ENCODE measurements at regions not wholly inside any gene's neighbourhood (a gene's known extent, or its start where the extent isn't known, plus 50 kb on each side); places are given as distances from the start of the nearest gene placed in this dataset.

DNA sequence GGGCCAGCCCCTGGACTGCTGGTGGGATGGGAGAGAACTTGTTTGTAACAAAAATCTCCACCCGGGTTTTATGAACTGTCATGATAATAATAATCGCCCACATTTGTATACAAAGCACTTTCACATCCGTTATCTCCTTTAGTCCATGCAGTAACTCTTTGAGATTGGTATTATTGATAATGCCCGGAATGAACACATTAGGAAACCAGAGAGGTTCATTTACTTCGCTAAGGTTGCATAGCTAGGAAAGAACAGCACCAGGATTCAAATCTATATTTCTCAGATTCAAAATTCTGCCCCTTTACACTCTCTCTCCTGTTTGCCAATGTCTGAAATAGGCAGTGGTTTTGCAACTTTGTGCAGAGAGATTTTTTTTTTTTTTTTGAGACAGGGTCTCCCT is 131.4 kb downstream of the FOXD2 start:
- no peaks in the 10 kb centered on the region for H3K9me3 Mint-ChIP-seq
- no peaks in the 10 kb centered on the region; the same call in 1 of the 2 replicates for H3K27me3 Mint-ChIP-seq (ENCODE audit: insufficient read depth)
- peaks cover 35% of the 10 kb centered on the region for H3K4me1 Mint-ChIP-seq (ENCODE audit: low read depth)
- peak overlapping the region; percentile 97 for H3K27ac Mint-ChIP-seq
- TF ChIP-seq, protein P1, sequence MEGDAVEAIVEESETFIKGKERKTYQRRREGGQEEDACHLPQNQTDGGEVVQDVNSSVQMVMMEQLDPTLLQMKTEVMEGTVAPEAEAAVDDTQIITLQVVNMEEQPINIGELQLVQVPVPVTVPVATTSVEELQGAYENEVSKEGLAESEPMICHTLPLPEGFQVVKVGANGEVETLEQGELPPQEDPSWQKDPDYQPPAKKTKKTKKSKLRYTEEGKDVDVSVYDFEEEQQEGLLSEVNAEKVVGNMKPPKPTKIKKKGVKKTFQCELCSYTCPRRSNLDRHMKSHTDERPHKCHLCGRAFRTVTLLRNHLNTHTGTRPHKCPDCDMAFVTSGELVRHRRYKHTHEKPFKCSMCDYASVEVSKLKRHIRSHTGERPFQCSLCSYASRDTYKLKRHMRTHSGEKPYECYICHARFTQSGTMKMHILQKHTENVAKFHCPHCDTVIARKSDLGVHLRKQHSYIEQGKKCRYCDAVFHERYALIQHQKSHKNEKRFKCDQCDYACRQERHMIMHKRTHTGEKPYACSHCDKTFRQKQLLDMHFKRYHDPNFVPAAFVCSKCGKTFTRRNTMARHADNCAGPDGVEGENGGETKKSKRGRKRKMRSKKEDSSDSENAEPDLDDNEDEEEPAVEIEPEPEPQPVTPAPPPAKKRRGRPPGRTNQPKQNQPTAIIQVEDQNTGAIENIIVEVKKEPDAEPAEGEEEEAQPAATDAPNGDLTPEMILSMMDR (IDR thresholded peaks at IDR 0.05), result no peak
- peak overlapping the region; percentile 83; the same call in 1 of the 2 replicates for H3K4me3 Mint-ChIP-seq
- no peak for DNase-seq
- no peaks in the 10 kb centered on the region for H3K36me3 Mint-ChIP-seq (ENCODE audit: low read depth)

DNA sequence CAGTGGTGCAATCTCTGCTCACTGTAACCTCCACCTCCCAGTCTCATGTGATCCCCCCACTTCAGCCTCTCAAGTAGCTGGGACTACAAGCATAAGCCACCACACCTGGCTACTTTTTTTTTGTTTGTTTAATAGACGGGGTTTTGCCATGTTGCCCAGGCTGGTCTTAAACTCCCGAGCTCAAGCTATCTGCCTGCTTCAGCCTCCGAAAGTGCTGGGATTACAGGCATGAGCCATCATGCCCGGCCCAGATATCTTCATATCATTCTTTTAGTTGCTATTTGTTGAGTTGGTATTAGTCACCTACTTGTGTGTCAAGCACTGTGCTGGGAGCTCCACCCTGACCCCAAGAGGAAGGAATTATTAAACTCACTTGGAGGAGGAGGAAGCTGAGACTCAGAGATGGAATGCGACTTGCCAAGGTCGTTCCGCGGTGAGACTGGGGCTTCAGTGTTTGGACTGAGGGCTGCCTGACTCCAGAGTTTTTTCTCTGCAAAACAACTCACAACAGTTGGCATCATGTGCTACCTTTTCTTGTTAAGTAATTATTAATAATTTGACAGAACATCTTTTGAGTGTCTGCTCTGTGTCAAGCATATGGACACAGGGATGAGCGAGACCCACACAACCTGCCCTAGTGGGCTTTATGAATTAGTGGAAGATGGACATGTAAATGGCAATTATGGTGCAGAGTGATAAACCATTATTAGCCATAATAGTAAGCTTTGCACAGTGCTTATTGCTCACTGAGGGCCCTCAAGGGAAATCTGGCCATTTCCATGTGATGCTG is 132.0 kb downstream of the FOXD2 start:
- peak; percentile 97 for DNase-seq
- Mint-ChIP-seq H3K4me1 (ENCODE audit: low read depth) (peaks cover 34% of the 10 kb centered on the region), H3K27me3 (ENCODE audit: insufficient read depth) (peaks cover 2% of the 10 kb centered on the region; the same call in 1 of the 2 replicates), H3K4me3 (peak overlapping the region; percentile 83), H3K9me3 (no peaks in the 10 kb centered on the region), H3K36me3 (ENCODE audit: low read depth) (no peaks in the 10 kb centered on the region), H3K27ac (peak overlapping the region; percentile 97)
- TF ChIP-seq, protein P1 (IDR thresholded peaks at IDR 0.05), result peak; percentile 77

DNA sequence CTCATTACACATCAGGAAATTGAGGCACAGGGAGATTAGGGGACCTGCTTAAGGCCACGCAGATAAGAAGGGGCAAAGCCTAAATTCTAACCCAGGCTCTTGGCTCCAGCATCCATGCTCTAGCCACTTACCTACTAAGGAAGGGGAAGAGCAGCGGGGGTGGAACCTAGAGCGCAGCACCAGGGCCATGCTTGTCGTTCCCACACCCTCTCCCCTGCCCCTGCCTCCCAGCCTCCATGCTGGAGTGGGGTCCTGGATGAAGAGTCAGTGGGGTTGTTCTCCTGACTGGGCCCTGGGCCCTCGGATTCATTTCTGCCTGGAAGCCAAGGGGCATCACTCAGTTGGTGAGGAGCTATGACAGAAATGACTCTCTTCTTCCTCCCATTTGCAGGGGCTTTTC is 133.3 kb downstream of the FOXD2 start:
- Mint-ChIP-seq H3K4me3 (no peak overlapping the region), H3K4me1 (ENCODE audit: low read depth) (peaks cover 47% of the 10 kb centered on the region)
- TF ChIP-seq, protein P1 (IDR thresholded peaks at IDR 0.05), result no peak

DNA sequence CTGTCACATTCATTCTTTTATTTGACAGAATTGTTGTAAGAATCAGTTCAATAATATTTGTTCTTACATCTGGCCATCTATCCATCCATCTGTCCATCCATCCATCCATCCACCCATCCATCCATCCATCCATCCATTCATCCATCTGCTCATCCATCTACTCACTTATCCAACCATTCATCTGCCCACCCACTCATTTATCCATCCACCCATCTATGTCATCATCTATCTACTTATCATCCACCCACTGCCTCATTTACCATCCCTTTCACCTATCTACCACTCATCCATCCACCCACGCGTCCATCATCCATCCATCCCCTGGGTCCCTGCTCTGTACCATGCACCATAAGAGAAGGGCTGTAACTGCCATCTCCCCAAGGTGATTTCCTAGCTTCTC is 134.1 kb downstream of the FOXD2 start:
- Mint-ChIP-seq H3K27me3 (ENCODE audit: insufficient read depth) (peaks cover 2% of the 10 kb centered on the region; the same call in 1 of the 2 replicates), H3K9me3 (no peaks in the 10 kb centered on the region), H3K4me1 (ENCODE audit: low read depth) (peaks cover 55% of the 10 kb centered on the region), H3K36me3 (ENCODE audit: low read depth) (no peaks in the 10 kb centered on the region), H3K27ac (no peak overlapping the region), H3K4me3 (no peak overlapping the region)
- no peak for DNase-seq
- TF ChIP-seq, protein P1 (IDR thresholded peaks at IDR 0.05), result no peak

More for the DNA sequence above, 133.3 kb downstream of the FOXD2 start:
- peaks cover 2% of the 10 kb centered on the region; the same call in 1 of the 2 replicates for H3K27me3 Mint-ChIP-seq (ENCODE audit: insufficient read depth)
- no peak for DNase-seq
- H3K9me3 Mint-ChIP-seq, result no peaks in the 10 kb centered on the region
- no peak overlapping the region for H3K27ac Mint-ChIP-seq
- no peaks in the 10 kb centered on the region for H3K36me3 Mint-ChIP-seq (ENCODE audit: low read depth)

DNA sequence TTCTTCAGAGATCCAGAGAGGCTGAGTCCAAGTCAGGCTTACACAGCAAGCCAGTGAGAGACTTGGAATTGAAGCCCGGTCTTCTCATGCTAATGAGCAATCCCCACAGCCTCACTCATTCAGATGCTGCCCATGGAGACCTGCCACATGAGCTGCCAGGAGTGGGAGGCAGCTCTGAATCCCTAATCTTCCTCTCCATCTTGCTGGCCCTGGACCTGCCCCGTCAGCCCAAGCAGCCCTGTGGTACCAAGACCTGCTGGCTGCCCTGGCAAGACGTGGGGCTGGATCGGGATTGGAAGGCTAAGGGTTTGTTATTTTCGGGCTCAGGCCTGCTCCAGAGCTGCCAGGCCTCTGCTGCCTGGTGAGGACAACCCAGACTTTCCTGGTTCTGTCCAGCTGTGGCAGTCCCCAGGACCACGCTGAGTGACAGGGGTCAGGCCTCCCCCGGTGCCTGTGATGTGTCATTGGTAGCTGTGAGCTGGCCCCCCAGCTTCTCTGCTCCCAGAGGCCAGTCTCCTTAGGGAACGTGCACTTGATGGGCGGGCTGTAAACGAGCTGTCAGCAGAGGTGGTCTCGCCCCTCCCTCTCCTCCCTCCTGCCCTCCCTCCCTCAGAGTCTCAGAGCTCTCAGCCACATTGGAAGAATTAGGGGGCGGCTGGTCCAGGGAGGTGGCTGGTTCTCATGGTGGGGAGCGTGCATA is 135.0 kb downstream of the FOXD2 start:
- peaks cover 2% of the 10 kb centered on the region; the same call in 1 of the 2 replicates for H3K27me3 Mint-ChIP-seq (ENCODE audit: insufficient read depth)
- H3K27ac Mint-ChIP-seq, result no peak overlapping the region
- H3K9me3 Mint-ChIP-seq, result no peaks in the 10 kb centered on the region
- H3K4me3 Mint-ChIP-seq, result no peak overlapping the region
- TF ChIP-seq, protein P1 (IDR thresholded peaks at IDR 0.05), result no peak
- H3K36me3 Mint-ChIP-seq (ENCODE audit: low read depth), result no peaks in the 10 kb centered on the region
- no peak for DNase-seq
- H3K4me1 Mint-ChIP-seq (ENCODE audit: low read depth), result peaks cover 64% of the 10 kb centered on the region
